NB4 (cell line): ENCODE measurements at regions not wholly inside any gene's neighbourhood (a gene's known extent, or its start where the extent isn't known, plus 50 kb on each side); places are given as distances from the start of the nearest gene placed in this dataset.

Experiments
- POLR2A ChIP-seq: IDR thresholded peaks from 2 replicates; pipeline ENCODE4 v1.6.1; 2011; ENCODE audit warnings: mild to moderate bottlenecking; ENCODE audit not compliant: insufficient read length; ENCODE audit errors: extremely low read depth
- TF ChIP-seq, protein P1 (sequence below): IDR thresholded peaks from one replicate; pipeline ENCODE4 v1.5.1; 2012; ENCODE audit warnings: low read depth, low read length
- TF ChIP-seq, protein P2 (sequence below): IDR thresholded peaks from 2 replicates; pipeline ENCODE4 v1.6.1; 2011; ENCODE audit warnings: low read depth, low read length

DNA sequence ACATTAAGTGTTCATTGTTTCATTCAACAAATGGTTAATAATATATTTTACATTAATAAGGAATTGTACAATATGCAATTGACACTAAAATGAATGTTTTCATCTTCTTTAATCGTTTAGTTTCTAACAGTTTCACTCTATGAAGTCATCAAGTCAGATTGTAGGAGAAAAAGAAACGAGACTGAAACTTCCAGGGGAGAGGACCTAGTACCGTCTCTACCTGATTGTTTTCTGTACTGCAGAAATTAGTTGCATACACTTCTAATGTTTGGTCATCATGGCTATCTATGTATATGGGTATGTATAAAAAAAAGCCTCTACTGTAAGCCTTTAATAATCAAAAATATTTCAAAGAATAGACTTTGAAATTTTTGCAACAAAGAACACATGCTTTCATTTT is 1350.9 kb downstream of the ARAP2 start:
- TF ChIP-seq, protein P1, sequence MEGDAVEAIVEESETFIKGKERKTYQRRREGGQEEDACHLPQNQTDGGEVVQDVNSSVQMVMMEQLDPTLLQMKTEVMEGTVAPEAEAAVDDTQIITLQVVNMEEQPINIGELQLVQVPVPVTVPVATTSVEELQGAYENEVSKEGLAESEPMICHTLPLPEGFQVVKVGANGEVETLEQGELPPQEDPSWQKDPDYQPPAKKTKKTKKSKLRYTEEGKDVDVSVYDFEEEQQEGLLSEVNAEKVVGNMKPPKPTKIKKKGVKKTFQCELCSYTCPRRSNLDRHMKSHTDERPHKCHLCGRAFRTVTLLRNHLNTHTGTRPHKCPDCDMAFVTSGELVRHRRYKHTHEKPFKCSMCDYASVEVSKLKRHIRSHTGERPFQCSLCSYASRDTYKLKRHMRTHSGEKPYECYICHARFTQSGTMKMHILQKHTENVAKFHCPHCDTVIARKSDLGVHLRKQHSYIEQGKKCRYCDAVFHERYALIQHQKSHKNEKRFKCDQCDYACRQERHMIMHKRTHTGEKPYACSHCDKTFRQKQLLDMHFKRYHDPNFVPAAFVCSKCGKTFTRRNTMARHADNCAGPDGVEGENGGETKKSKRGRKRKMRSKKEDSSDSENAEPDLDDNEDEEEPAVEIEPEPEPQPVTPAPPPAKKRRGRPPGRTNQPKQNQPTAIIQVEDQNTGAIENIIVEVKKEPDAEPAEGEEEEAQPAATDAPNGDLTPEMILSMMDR, result no peak
- no peak for TF ChIP-seq POLR2A
- TF ChIP-seq, protein P2, sequence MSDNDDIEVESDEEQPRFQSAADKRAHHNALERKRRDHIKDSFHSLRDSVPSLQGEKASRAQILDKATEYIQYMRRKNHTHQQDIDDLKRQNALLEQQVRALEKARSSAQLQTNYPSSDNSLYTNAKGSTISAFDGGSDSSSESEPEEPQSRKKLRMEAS, result no peak
